ENCODE measurements at regions not wholly inside any gene's neighbourhood (a gene's known extent, or its start where the extent isn't known, plus 50 kb on each side); places are given as distances from the start of the nearest gene placed in this dataset.

DNA sequence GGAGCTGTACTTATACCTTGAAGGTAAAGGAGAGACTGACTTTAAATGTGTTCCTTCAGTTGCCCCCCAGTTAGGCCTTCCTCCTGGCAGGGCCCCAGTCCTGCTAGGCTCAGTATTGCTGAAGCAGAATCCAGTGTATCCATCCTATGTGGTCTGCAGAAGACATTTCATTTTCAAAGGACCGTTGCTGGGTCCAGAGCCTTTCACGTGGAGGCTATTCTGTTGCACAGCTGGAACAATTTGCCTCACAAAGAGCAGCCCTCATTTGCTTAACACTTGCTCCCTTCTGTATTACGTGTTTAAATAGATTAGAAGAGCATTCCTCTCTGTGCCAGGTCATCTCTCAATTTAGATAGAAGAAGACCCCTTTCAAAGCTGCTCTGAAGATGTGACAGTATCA is 78.9 kb upstream of the CFAP20DC start:
- H3K4me3 Mint-ChIP-seq = no peak overlapping the region
- H3K27ac Mint-ChIP-seq = no peak overlapping the region
- H3K4me1 Mint-ChIP-seq (ENCODE audit: low read depth in 2 of 2) = no peaks in the 10 kb centered on the region
- peaks cover 8 to 10% of the 10 kb centered on the region in 2 donors for H3K27me3 Mint-ChIP-seq
- H3K36me3 Mint-ChIP-seq (ENCODE audit: insufficient read depth) = no peaks in the 10 kb centered on the region
- no peak for DNase-seq
- no peaks in the 10 kb centered on the region for H3K9me3 Mint-ChIP-seq
- ATAC-seq (replicated peaks) = no peak

DNA sequence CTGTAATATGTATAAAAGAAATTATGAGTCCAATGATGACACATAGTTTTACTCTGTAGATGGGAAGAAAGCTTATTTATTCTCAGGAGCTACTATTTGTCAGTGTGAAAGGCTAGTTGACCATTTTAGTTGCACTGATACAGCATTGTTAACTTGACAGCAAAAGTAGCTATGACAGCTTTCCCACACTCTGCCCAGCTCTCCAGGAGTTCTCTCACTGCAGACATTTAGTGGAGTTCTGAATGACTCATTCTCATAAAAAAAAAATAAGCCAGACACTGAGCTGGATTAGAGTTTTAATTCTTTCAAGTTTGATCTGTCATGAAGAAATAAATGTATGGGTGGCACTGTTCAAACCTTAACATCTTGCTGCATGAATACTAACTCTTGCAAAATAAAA is 77.2 kb upstream of the CFAP20DC start:
- Mint-ChIP-seq H3K27me3 (peaks cover 8 to 10% of the 10 kb centered on the region in 2 donors), H3K4me1 (ENCODE audit: low read depth in 2 of 2) (no peaks in the 10 kb centered on the region), H3K4me3 (no peak overlapping the region), H3K36me3 (ENCODE audit: insufficient read depth) (no peaks in the 10 kb centered on the region), H3K9me3 (no peaks in the 10 kb centered on the region), H3K27ac (no peak overlapping the region)
- no peak for DNase-seq
- ATAC-seq (replicated peaks) = no peak

DNA sequence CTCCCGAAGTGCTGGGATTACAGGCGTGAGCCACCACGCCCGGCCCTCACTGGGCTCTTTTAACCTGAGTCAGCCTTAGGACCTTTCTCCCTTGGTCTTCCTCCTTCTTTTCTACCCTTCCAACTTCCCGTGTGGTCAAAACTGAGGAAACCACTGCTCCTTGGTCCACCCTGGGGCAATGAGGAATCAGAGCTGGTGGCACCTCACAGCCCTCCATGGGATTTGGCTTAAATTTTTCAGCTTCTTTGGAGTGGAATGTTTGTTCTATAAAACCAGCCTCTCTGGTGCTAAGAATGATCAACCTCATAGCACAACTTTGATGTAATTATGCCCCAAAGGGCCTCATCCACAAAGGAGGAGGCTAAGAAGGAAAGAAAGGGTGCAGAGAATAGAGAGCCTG is 76.6 kb upstream of the CFAP20DC start:
- no peak for ATAC-seq (replicated peaks)
- Mint-ChIP-seq H3K27ac (no peak overlapping the region), H3K9me3 (no peaks in the 10 kb centered on the region), H3K4me1 (ENCODE audit: low read depth in 2 of 2) (no peaks in the 10 kb centered on the region), H3K4me3 (no peak overlapping the region), H3K36me3 (ENCODE audit: insufficient read depth) (no peaks in the 10 kb centered on the region), H3K27me3 (peaks cover 8 to 10% of the 10 kb centered on the region in 2 donors)
- DNase-seq = no peak

DNA sequence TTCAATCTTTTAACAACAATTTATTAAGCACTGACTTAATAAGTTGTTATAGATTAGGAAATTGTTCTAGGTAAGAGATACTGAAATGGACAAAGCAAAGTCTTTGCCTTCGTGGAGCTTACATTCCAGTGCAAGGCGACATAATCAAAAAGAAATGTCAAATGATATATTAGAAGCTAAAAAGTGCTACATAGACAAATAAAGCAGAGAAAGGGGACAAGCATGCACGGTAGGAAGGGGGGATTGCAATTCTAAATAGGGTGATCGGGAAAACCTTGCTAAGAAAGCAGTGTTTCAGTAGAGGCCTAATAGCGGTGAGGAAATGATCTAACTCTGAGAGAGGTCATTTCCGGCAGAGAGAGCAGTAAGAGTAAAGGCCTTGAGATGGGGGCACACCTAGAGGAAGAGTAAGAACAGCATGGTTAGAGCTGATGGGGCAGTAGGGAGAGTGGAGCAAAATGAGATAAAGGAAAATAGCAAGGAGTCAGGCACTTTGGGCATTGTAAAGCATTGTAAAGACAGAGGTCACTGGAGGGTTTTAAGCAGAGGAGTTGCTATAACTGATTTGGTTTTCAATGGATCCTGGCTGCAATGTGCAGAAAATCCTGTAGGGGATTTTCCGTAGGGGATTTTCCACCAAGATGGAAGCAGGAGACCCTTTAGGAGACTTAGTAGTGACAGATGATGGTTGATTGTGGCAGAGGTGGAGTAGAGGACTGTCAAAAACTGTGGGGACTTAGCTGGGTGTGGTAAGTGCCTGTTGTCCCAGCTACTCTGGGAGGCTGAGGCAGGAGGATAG is 71.7 kb upstream of the CFAP20DC start:
- H3K4me3 Mint-ChIP-seq = no peak overlapping the region
- ATAC-seq (replicated peaks) (no peak), DNase-seq (no peak)
- peaks cover 0 to 4% of the 10 kb centered on the region in 2 donors for H3K27me3 Mint-ChIP-seq
- no peaks in the 10 kb centered on the region for H3K9me3 Mint-ChIP-seq
- no peak overlapping the region for H3K27ac Mint-ChIP-seq
- H3K36me3 Mint-ChIP-seq (ENCODE audit: insufficient read depth) = no peaks in the 10 kb centered on the region
- no peaks in the 10 kb centered on the region for H3K4me1 Mint-ChIP-seq (ENCODE audit: low read depth in 2 of 2)

DNA sequence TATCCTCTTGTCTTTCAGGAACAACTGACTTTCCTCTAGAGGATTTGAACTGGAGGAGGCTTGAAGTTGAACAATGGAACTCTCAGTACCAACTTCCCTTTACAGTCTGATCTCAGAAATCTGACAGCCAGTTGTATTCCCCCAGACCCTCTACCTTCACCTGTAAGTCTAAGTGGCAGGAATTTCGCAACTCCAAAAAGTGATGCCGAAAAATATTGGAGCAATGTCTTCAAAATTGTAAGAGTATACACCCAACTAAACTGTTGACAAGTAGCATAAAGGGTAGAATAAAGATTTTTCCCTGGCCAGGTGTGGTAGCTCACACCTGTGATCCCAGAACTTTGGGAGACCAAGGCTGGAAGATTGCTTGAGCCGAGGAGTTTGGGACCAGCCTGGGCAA is 69.1 kb upstream of the CFAP20DC start:
- Mint-ChIP-seq H3K4me3 (no peak overlapping the region), H3K9me3 (no peaks in the 10 kb centered on the region), H3K36me3 (ENCODE audit: insufficient read depth) (no peaks in the 10 kb centered on the region), H3K27me3 (peaks cover 0 to 4% of the 10 kb centered on the region in 2 donors), H3K27ac (no peak overlapping the region), H3K4me1 (ENCODE audit: low read depth in 2 of 2) (peaks cover 0 to 5% of the 10 kb centered on the region in 2 donors)
- no peak for DNase-seq
- ATAC-seq (replicated peaks) = no peak

DNA sequence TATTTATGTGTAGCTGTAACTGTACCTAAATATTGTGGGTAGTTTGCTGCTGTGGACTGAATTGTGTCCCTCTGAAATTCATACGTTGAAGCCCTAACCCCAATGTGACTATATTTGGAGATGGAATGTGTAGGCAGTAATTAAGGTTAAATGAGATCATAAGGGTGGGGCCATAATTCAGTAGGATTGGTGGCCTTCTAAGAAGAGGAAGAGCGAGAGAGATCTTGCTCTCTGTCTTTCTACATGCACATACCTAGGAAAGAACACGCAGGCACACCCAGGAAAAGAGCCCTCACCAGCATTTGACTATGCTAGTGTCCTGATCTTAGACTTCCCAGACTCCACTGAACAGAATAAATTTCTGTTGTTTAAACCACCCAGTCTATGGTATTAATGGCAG is 67.6 kb upstream of the CFAP20DC start:
- no peak overlapping the region for H3K27ac Mint-ChIP-seq

DNA sequence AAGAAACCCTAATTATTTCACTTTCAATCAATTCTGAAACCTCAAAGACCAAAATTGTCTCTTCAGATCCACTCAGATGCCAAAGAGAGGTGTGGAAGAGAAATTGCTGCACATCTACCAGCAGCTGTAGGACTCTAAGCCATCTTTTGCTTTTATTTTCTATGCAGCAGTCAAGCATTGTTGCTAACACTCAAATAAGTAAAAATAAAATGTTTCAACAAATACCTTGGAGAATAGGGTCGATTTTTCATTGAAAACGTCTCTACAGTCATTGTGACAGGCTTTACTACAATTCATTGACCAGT is 66.4 kb upstream of the CFAP20DC start:
- H3K27ac Mint-ChIP-seq = no peak overlapping the region
- peaks cover 0 to 4% of the 10 kb centered on the region in 2 donors for H3K27me3 Mint-ChIP-seq
- peaks cover 0 to 5% of the 10 kb centered on the region in 2 donors for H3K4me1 Mint-ChIP-seq (ENCODE audit: low read depth in 2 of 2)
- no peaks in the 10 kb centered on the region for H3K36me3 Mint-ChIP-seq (ENCODE audit: insufficient read depth)
- no peaks in the 10 kb centered on the region for H3K9me3 Mint-ChIP-seq
- H3K4me3 Mint-ChIP-seq = peak overlapping the region; percentile 20 to 52
- no peak for DNase-seq
- no peak for ATAC-seq (replicated peaks)

More for the DNA sequence above, 67.6 kb upstream of the CFAP20DC start:
- H3K9me3 Mint-ChIP-seq = no peaks in the 10 kb centered on the region
- ATAC-seq (replicated peaks) = no peak
- H3K36me3 Mint-ChIP-seq (ENCODE audit: insufficient read depth) = no peaks in the 10 kb centered on the region
- DNase-seq = no peak
- H3K4me1 Mint-ChIP-seq (ENCODE audit: low read depth in 2 of 2) = peaks cover 0 to 5% of the 10 kb centered on the region in 2 donors
- H3K4me3 Mint-ChIP-seq = no peak overlapping the region
- H3K27me3 Mint-ChIP-seq = peaks cover 0 to 4% of the 10 kb centered on the region in 2 donors

DNA sequence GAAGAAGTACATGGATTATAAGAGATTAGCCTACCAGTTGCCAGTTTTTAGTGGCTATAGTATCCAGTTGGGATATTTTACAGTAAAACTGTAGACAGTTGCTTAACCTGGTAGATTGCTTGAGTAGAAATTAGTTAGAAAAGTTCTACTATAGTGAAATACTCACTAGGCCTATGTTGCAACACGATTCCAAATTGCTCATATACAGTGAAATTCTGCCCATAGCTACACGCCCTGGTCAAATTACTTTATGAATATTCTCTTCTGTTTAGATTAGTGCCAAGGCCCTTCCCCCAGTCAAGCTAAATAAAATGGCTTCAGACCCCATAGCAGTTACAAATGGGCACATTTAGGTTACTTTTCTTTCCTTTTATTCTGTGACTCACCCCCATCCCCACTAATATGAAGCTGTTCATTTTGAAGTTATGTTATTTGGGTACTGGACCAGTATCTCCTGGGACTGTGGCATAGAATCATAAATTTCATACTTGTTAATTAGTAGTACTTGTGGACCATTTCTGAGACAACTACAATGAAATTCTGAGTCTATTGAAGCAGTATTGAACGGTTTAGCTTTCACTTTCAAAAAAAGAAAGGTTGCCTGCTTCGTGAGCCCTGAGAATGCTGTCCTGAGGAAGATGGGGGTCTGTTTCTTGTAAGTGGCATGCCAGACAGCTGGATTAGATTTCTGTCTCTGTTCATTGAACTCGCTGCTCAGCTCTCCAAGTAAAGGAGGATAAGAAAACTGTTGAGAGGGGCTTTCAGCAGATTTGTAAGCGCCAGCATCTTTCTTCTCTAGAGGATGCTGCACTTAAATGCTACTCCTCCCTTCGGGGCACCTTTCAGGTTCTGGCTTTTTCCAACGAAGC is 65.8 kb upstream of the CFAP20DC start:
- ATAC-seq (replicated peaks) (no peak), DNase-seq (no peak)
- no peaks in the 10 kb centered on the region for H3K36me3 Mint-ChIP-seq (ENCODE audit: insufficient read depth)
- H3K27ac Mint-ChIP-seq = no peak overlapping the region
- no peaks in the 10 kb centered on the region for H3K9me3 Mint-ChIP-seq
- H3K27me3 Mint-ChIP-seq = peaks cover 0 to 4% of the 10 kb centered on the region in 2 donors
- H3K4me3 Mint-ChIP-seq = peak overlapping the region; percentile 20 to 52
- peaks cover 0 to 5% of the 10 kb centered on the region in 2 donors for H3K4me1 Mint-ChIP-seq (ENCODE audit: low read depth in 2 of 2)

DNA sequence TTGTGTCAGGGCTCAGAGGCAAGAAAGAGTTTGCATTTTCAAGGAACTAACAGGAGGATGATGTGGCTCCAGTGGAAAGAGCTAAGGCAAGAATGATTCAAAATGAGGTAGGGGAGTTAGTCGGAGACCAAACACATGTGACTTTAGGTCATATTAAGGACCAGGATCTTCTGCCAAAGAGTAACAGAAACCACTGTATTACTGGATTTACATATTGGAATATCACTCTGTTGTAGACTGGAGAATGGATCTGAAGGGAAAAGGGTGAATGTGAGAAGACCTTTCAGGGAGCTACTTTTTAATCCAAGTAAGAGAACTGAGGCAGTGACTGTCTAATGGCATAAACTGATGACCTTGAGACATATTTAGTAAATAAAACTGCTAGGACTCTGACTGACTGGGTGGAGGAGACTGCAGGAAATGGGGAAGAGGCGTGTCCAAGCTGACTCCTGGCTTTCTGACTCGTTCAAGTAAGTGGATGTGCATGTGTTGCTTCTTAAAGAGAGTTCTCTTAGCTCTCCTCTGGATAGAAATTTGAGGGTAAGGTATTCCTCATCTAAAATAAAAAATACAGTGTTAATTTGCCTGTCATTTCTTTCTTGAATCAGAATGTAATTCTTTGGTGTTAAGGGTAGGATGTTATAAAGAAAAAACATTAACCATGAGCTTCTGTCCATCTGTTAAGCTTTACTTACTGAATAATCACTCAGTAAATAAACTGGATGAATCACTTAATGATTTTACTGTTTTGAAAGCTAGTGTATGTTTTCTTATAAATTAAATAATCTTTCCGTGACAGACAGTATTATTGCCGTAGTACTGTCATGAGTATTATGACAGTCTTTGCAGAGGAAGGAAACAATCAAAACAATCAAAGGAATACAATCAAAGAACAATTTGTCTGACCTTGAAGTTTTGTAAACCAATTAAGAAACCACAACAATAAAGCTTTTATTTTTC is 58.3 kb upstream of the CFAP20DC start:
- Mint-ChIP-seq H3K27me3 (no peaks in the 10 kb centered on the region), H3K4me1 (ENCODE audit: low read depth in 2 of 2) (no peaks in the 10 kb centered on the region), H3K4me3 (no peak overlapping the region), H3K27ac (no peak overlapping the region), H3K36me3 (ENCODE audit: insufficient read depth) (no peaks in the 10 kb centered on the region), H3K9me3 (no peaks in the 10 kb centered on the region)
- ATAC-seq (replicated peaks) (no peak), DNase-seq (no peak)

DNA sequence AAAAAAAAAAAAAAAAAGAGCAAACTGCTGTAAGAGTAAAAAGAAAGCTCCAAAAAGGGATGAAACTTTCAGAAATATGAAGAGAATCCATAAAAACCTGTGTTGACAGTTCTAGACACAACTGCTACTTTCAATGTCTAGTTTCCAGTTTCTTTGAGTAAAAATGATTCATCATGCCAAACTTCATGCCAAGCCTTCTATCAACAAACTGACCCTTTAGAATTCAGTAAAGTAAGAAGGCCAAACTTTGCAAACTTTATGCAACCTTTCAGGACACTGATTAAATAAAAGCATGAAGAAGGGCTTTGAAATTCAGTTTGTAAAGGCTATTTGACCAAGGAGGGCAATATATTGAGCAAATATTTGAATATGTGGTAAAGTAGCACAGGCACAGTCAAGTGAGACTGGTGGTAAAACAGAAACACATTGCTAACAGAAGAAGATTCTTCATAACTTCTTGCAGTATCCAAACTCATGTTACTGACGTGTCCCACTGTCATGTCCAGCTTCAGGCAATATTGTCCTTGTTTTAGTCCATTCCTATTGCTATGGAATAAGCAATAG is 56.3 kb upstream of the CFAP20DC start:
- peaks cover 8 to 17% of the 10 kb centered on the region in 2 donors for H3K27me3 Mint-ChIP-seq
- H3K4me1 Mint-ChIP-seq (ENCODE audit: low read depth in 2 of 2) = no peaks in the 10 kb centered on the region
- no peak overlapping the region for H3K4me3 Mint-ChIP-seq
- H3K27ac Mint-ChIP-seq = no peak overlapping the region
- H3K36me3 Mint-ChIP-seq (ENCODE audit: insufficient read depth) = no peaks in the 10 kb centered on the region
- ATAC-seq (replicated peaks) (no peak), DNase-seq (no peak)
- H3K9me3 Mint-ChIP-seq = no peaks in the 10 kb centered on the region

DNA sequence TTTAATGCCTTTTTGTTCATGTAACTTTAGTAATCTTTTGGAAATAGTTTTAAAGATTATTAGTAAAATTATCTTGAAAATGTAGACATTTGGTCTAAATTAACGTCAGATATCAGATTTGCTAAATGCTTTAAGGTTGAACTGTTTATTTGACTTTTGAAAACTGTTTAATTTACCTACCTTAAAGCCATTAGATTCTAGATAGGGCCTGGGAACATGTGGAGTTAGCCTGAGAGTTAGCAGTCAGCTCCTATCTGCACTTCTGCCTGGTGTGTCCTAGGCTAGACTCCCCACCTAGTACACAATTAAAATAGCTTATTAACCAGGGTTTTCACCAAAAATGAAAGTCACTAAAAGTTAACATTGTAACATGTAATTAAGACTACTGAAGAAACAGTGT is 53.7 kb upstream of the CFAP20DC start:
- Mint-ChIP-seq H3K27me3 (peaks cover 18 to 36% of the 10 kb centered on the region in 2 donors), H3K4me3 (no peak overlapping the region), H3K9me3 (peaks cover 0 to 1% of the 10 kb centered on the region in 2 donors), H3K27ac (no peak overlapping the region), H3K4me1 (ENCODE audit: low read depth in 2 of 2) (no peaks in the 10 kb centered on the region), H3K36me3 (ENCODE audit: insufficient read depth) (no peaks in the 10 kb centered on the region)
- no peak for ATAC-seq (replicated peaks)
- no peak for DNase-seq

DNA sequence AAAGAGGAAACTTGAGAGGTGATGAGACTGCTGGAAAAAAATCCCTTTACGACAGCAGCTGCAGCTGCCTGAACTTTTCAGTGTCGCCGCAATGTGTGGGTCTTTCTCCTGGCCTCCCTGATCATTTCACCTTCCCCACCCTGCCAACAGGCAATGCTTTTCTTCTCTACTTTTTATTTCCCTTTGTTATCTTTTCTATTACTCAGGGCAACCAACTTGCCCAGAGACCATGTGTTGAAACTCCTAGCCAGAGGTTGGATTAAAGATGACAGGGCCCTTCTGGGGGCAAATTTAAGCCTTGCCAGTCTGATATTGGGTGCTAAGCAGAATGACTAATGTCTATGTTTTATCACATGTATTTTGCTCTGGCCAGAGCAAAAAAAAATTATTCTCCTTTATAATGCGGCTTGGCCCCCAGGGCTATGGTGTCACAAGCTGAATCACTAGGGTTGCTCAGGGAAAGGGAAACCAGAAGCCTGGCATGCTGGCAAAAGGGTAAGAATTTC is 51.5 kb upstream of the CFAP20DC start:
- no peaks in the 10 kb centered on the region for H3K4me1 Mint-ChIP-seq (ENCODE audit: low read depth in 2 of 2)
- H3K36me3 Mint-ChIP-seq (ENCODE audit: insufficient read depth) = no peaks in the 10 kb centered on the region
- peaks cover 8 to 9% of the 10 kb centered on the region in 2 donors for H3K9me3 Mint-ChIP-seq
- peaks cover 25 to 46% of the 10 kb centered on the region in 2 donors for H3K27me3 Mint-ChIP-seq
- no peak for ATAC-seq (replicated peaks)
- DNase-seq = no peak
- H3K4me3 Mint-ChIP-seq = no peak overlapping the region
- no peak overlapping the region for H3K27ac Mint-ChIP-seq

Measured in effector memory CD8-positive, alpha-beta T cell (primary cell).